Adipocyte (in vitro differentiated cells): ENCODE measurements at regions not wholly inside any gene's neighbourhood (a gene's known extent, or its start where the extent isn't known, plus 50 kb on each side); places are given as distances from the start of the nearest gene placed in this dataset.
"Not testable (repeated sequence)": the region's sequence is repeated elsewhere in the genome, so short reads cannot be mapped to it uniquely, and the experiment has no call there.

Source experiments
- DNase-seq: peaks from one replicate; pipeline ENCODE4 v3.0.0-alpha.2; 2015; ENCODE audit warnings: low read depth
- H3K27me3 ChIP-seq: replicated peaks from 2 replicates; pipeline ENCODE4 v1.7.0; 2013; ENCODE audit warnings: mild to moderate bottlenecking, low read length, moderate library complexity; ENCODE audit not compliant: control insufficient read depth, insufficient read depth
- H3K36me3 ChIP-seq: 2 replicates; pipeline ENCODE4 v1.7.0; 2013; ENCODE audit warnings: low read length, mild to moderate bottlenecking, moderate library complexity; ENCODE audit not compliant: control insufficient read depth, insufficient read depth, severe bottlenecking
- H3K4me1 ChIP-seq: 2 replicates; pipeline ENCODE4 v1.7.0; 2013; ENCODE audit warnings: mild to moderate bottlenecking, low read length, moderate library complexity; ENCODE audit not compliant: control insufficient read depth, insufficient read depth
- H3K4me3 ChIP-seq: 2 replicates; pipeline ENCODE4 v1.7.0; 2013; ENCODE audit warnings: mild to moderate bottlenecking, low read length, moderate library complexity
- H3K9ac ChIP-seq: 2 replicates; pipeline ENCODE4 v1.7.0; 2013; ENCODE audit warnings: mild to moderate bottlenecking, low read length, moderate library complexity
- H3K9me3 ChIP-seq: 2 replicates; pipeline ENCODE4 v1.7.0; 2013; ENCODE audit warnings: mild to moderate bottlenecking, low read length, moderate library complexity; ENCODE audit not compliant: control insufficient read depth

- Histone ChIP-seq H3K9ac (no peak overlapping the region), H3K4me1 (peaks cover 8% of the 10 kb centered on the region), H3K4me3 (no peak overlapping the region), H3K27me3 (peaks cover 64% of the 10 kb centered on the region), H3K36me3 (no peaks in the 10 kb centered on the region), H3K9me3 (no peaks in the 10 kb centered on the region)
- DNase-seq = no peak
Observed at GRCh38 chr21:38080888-38081287, 164.6 kb upstream of the KCNJ6 start.

GRCh38 chr21:38081708-38082107 is 165.5 kb upstream of the KCNJ6 start:
- no peak overlapping the region for H3K9ac ChIP-seq
- H3K9me3 ChIP-seq = no peaks in the 10 kb centered on the region

GRCh38 chr21:38082936-38083485 is 166.8 kb upstream of the KCNJ6 start:
- no peak overlapping the region for H3K9ac ChIP-seq
- H3K27me3 ChIP-seq = peaks cover 63% of the 10 kb centered on the region
- H3K9me3 ChIP-seq = no peaks in the 10 kb centered on the region
- no peak overlapping the region for H3K4me3 ChIP-seq
- H3K4me1 ChIP-seq = peaks cover 2% of the 10 kb centered on the region
- no peaks in the 10 kb centered on the region for H3K36me3 ChIP-seq
- no peak for DNase-seq

More at GRCh38 chr21:38081708-38082107, 165.5 kb upstream of the KCNJ6 start:
- Histone ChIP-seq H3K27me3 (peaks cover 67% of the 10 kb centered on the region), H3K4me1 (peaks cover 8% of the 10 kb centered on the region), H3K36me3 (no peaks in the 10 kb centered on the region), H3K4me3 (no peak overlapping the region)
- no peak for DNase-seq

- peaks cover 63% of the 10 kb centered on the region for H3K27me3 ChIP-seq
- no peak for DNase-seq
- no peaks in the 10 kb centered on the region for H3K4me1 ChIP-seq
- H3K9me3 ChIP-seq = no peaks in the 10 kb centered on the region
- no peak overlapping the region for H3K9ac ChIP-seq
- H3K36me3 ChIP-seq = no peaks in the 10 kb centered on the region
- H3K4me3 ChIP-seq = no peak overlapping the region
Observed at GRCh38 chr21:38083535-38083934, 167.3 kb upstream of the KCNJ6 start.

GRCh38 chr21:38086580-38086979 is 170.2 kb upstream of the KCNJ15 start:
- no peak for DNase-seq
- Histone ChIP-seq H3K27me3 (peaks cover 63% of the 10 kb centered on the region), H3K4me1 (no peaks in the 10 kb centered on the region)

GRCh38 chr21:38088916-38089762 is 167.7 kb upstream of the KCNJ15 start:
- no peak for DNase-seq
- no peaks in the 10 kb centered on the region for H3K9me3 ChIP-seq
- H3K36me3 ChIP-seq = no peaks in the 10 kb centered on the region
- no peak overlapping the region for H3K9ac ChIP-seq
- H3K4me3 ChIP-seq = no peak overlapping the region
- H3K27me3 ChIP-seq = peaks cover 71% of the 10 kb centered on the region
- H3K4me1 ChIP-seq = no peaks in the 10 kb centered on the region

More at GRCh38 chr21:38086580-38086979, 170.2 kb upstream of the KCNJ15 start:
- Histone ChIP-seq H3K9ac (no peak overlapping the region), H3K36me3 (no peaks in the 10 kb centered on the region), H3K9me3 (no peaks in the 10 kb centered on the region), H3K4me3 (no peak overlapping the region)

GRCh38 chr21:38089763-38090046 is 167.1 kb upstream of the KCNJ15 start:
- Histone ChIP-seq H3K4me3 (no peak overlapping the region), H3K4me1 (no peaks in the 10 kb centered on the region), H3K9ac (no peak overlapping the region), H3K9me3 (no peaks in the 10 kb centered on the region), H3K27me3 (peaks cover 73% of the 10 kb centered on the region), H3K36me3 (no peaks in the 10 kb centered on the region)
- no peak for DNase-seq

- H3K4me1 ChIP-seq, DNase-seq, H3K36me3 ChIP-seq, H3K9ac ChIP-seq, H3K4me3 ChIP-seq, H3K9me3 ChIP-seq: not testable (repeated sequence)
- peaks cover 66% of the 10 kb centered on the region for H3K27me3 ChIP-seq
Observed at GRCh38 chr21:38091061-38091460, 165.7 kb upstream of the KCNJ15 start.

- Histone ChIP-seq H3K4me1 (no peaks in the 10 kb centered on the region), H3K27me3 (peaks cover 58% of the 10 kb centered on the region), H3K4me3 (no peak overlapping the region), H3K36me3 (no peaks in the 10 kb centered on the region), H3K9me3 (peaks cover 9% of the 10 kb centered on the region), H3K9ac (no peak overlapping the region)
- no peak for DNase-seq
Observed at GRCh38 chr21:38092051-38092450, 164.7 kb upstream of the KCNJ15 start.

- Histone ChIP-seq H3K36me3 (no peaks in the 10 kb centered on the region), H3K4me3 (no peak overlapping the region), H3K27me3 (peaks cover 52% of the 10 kb centered on the region), H3K4me1 (no peaks in the 10 kb centered on the region), H3K9me3 (peaks cover 26% of the 10 kb centered on the region), H3K9ac (no peak overlapping the region)
- no peak for DNase-seq
Observed at GRCh38 chr21:38095220-38095619, 161.6 kb upstream of the KCNJ15 start.

- no peak for DNase-seq
- Histone ChIP-seq H3K27me3 (peaks cover 45% of the 10 kb centered on the region), H3K36me3 (no peaks in the 10 kb centered on the region), H3K9ac (no peak overlapping the region), H3K9me3 (peaks cover 26% of the 10 kb centered on the region), H3K4me1 (no peaks in the 10 kb centered on the region), H3K4me3 (no peak overlapping the region)
Observed at GRCh38 chr21:38097789-38098188, 159.0 kb upstream of the KCNJ15 start.
